IPS-NIHi7 (cell line): ENCODE measurements at regions not wholly inside any gene's neighbourhood (a gene's known extent, or its start where the extent isn't known, plus 50 kb on each side); places are given as distances from the start of the nearest gene placed in this dataset.
A peak's percentile ranks its signal among the peaks of the same experiment; 100 is the strongest.
"Not testable (repeated sequence)": the region's sequence is repeated elsewhere in the genome, so short reads cannot be mapped to it uniquely, and the experiment has no call there.

ENCODE experiments used
- DNase-seq: peaks from one replicate; pipeline ENCODE4 v3.0.0; 2012; ENCODE audit warnings: mixed read lengths; ENCODE audit errors: extremely low spot score

- DNase-seq = no peak
These were observed 1269.3 kb upstream of the CNTN5 start for GRCh38 chr11:97751405-97751804.

GRCh38 chr11:97751952-97752351, 1268.8 kb upstream of the CNTN5 start:
- DNase-seq = no peak

- no peak for DNase-seq
These were observed 1265.8 kb upstream of the CNTN5 start for GRCh38 chr11:97754976-97755375.

- DNase-seq = no peak
These were observed 1264.0 kb upstream of the CNTN5 start for GRCh38 chr11:97756571-97757335.

- no peak for DNase-seq
These were observed 1259.6 kb upstream of the CNTN5 start for GRCh38 chr11:97761175-97761574.

GRCh38 chr11:97764193-97764592, 1256.6 kb upstream of the CNTN5 start:
- no peak for DNase-seq

- no peak for DNase-seq
These were observed 1256.1 kb upstream of the CNTN5 start for GRCh38 chr11:97764605-97765004.

- no peak for DNase-seq
These were observed 1250.2 kb upstream of the CNTN5 start for GRCh38 chr11:97770570-97770969.

GRCh38 chr11:97772705-97773104, 1248.0 kb upstream of the CNTN5 start:
- no peak for DNase-seq

GRCh38 chr11:97784388-97784787, 1236.4 kb upstream of the CNTN5 start:
- not testable (repeated sequence) for DNase-seq

- no peak for DNase-seq
These were observed 1233.8 kb upstream of the CNTN5 start for GRCh38 chr11:97786961-97787360.

- DNase-seq = no peak
These were observed 1225.9 kb upstream of the CNTN5 start for GRCh38 chr11:97794876-97795275.

GRCh38 chr11:97800891-97801290, 1219.9 kb upstream of the CNTN5 start:
- no peak for DNase-seq

GRCh38 chr11:97814325-97814959, 1206.3 kb upstream of the CNTN5 start:
- no peak for DNase-seq

- DNase-seq = no peak
These were observed 1205.1 kb upstream of the CNTN5 start for GRCh38 chr11:97815667-97816066.

GRCh38 chr11:97832451-97832850, 1188.3 kb upstream of the CNTN5 start:
- no peak for DNase-seq

- no peak for DNase-seq
These were observed 1187.3 kb upstream of the CNTN5 start for GRCh38 chr11:97833412-97833811.

GRCh38 chr11:97844016-97844415, 1176.7 kb upstream of the CNTN5 start:
- no peak for DNase-seq

- DNase-seq = no peak
These were observed 1173.0 kb upstream of the CNTN5 start for GRCh38 chr11:97847730-97848129.

GRCh38 chr11:97850701-97851100, 1170.0 kb upstream of the CNTN5 start:
- DNase-seq = no peak

- no peak for DNase-seq
These were observed 1166.4 kb upstream of the CNTN5 start for GRCh38 chr11:97854357-97854756.

- DNase-seq = no peak
These were observed 1165.9 kb upstream of the CNTN5 start for GRCh38 chr11:97854877-97855276.

GRCh38 chr11:97856666-97857065, 1164.1 kb upstream of the CNTN5 start:
- DNase-seq = peak; percentile 23
